Esophagus squamous epithelium (tissue), 4 donors: ENCODE measurements at regions not wholly inside any gene's neighbourhood (a gene's known extent, or its start where the extent isn't known, plus 50 kb on each side); places are given as distances from the start of the nearest gene placed in this dataset.

ENCODE experiments used
- POLR2A ChIP-seq, 4 donors: fragments of 450-650 bp; IDR thresholded peaks; one replicate each; pipeline ENCODE4 v1.6.1; 2017; ENCODE audit warnings: antibody characterized with exemption in 4 of 4, mild to moderate bottlenecking in 4 of 4, moderate library complexity in 3 of 4
- TF ChIP-seq, protein P1 (sequence below), 6 experiments: fragments of 450-650 bp in 4 of 6; fragments of 200-600 bp in 2 of 6; sonication (generic) in 2 of 6; IDR thresholded peaks; one replicate each; pipeline ENCODE4 v1.5.1; 2016 to 2019; ENCODE audit warnings: antibody characterized with exemption in 6 of 6, mild to moderate bottlenecking in 4 of 6, moderate library complexity in 4 of 6

DNA sequence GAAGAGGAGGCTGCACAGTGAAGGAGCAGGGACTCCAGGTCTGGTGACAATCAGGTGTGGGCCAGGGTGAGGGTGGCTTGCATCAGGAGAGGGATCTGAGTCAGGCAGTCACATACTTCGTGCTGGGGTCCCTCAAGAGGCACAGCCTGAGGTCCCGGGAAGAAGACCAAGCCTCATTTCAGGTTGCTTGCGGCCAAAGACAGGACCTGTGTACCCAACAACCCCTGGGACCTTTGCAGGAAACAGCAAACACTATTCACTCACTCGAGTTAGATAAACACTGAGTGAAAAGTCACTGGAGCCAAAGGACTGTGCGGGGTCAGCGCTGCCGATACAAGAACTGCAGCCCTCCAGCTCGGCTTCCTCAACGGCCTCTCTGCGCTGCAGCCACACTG is 104.4 kb downstream of the SINHCAF start:
- TF ChIP-seq, protein P1, sequence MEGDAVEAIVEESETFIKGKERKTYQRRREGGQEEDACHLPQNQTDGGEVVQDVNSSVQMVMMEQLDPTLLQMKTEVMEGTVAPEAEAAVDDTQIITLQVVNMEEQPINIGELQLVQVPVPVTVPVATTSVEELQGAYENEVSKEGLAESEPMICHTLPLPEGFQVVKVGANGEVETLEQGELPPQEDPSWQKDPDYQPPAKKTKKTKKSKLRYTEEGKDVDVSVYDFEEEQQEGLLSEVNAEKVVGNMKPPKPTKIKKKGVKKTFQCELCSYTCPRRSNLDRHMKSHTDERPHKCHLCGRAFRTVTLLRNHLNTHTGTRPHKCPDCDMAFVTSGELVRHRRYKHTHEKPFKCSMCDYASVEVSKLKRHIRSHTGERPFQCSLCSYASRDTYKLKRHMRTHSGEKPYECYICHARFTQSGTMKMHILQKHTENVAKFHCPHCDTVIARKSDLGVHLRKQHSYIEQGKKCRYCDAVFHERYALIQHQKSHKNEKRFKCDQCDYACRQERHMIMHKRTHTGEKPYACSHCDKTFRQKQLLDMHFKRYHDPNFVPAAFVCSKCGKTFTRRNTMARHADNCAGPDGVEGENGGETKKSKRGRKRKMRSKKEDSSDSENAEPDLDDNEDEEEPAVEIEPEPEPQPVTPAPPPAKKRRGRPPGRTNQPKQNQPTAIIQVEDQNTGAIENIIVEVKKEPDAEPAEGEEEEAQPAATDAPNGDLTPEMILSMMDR (IDR thresholded peaks at IDR 0.05): no peak
- no peak for TF ChIP-seq POLR2A (IDR thresholded peaks at IDR 0.05)
